ENCODE measurements at regions not wholly inside any gene's neighbourhood (a gene's known extent, or its start where the extent isn't known, plus 50 kb on each side); places are given as distances from the start of the nearest gene placed in this dataset.
A peak's percentile ranks its signal among the peaks of the same experiment; 100 is the strongest.

DNA sequence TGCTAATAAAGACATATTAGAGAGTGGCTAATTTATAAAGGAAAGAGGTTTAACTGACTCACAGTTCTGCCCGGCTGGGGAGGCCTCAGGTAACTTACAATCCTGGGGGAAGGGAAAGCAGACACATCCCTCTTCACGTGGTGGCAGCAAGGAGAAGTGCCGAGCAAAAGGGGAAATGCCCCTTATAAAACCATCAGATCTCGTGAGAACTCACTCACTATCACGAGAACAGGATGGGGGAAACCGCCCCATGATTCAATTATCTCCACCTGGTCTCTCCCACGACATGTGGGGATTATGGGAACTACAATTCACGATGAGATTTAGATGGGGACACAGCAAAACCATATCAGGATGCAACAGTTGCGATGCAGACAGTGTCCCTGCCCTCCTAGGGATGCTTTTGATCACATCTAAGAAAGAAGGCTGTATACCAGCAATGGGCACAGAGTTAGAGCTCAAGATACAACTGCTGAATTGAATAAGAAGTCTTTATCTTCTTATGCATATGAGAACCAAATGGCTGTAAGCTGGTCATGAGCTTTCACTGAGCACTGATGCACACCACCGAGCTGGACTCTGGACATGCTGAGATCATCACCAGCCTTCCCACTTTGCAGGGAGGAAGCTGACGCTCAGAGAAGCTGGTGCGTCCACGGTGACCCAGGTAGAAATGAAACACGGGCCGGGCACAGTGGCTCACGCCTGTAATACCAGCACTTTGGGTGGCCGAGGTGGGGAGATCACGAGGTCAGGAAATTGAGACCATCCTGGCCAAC is 255.2 kb downstream of the MN1 start:
- no peak for DNase-seq (ENCODE audit: low spot score in 2 of 2)
- no peak for FAIRE-seq

DNA sequence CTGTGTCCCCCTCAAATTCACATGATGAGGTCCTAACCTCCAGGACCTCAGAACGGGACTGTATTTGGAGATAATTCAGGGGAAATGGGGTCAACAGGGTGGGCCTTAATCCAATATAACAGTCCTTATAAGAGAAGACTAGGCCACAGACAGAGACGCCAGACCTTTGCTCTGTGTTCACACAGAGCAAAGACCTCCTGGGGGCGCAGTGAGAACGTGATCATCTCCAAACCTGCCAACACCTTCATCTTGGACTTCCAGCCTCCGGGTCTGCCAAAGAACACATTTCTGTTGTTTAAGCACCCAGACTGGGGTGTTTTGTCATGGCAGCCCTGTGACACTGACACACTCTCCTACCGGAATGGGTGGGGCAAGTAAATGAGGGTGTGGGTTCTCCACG is 250.2 kb downstream of the MN1 start:
- DNase-seq (ENCODE audit: low spot score in 2 of 2), result no peak
- no peak for FAIRE-seq

DNA sequence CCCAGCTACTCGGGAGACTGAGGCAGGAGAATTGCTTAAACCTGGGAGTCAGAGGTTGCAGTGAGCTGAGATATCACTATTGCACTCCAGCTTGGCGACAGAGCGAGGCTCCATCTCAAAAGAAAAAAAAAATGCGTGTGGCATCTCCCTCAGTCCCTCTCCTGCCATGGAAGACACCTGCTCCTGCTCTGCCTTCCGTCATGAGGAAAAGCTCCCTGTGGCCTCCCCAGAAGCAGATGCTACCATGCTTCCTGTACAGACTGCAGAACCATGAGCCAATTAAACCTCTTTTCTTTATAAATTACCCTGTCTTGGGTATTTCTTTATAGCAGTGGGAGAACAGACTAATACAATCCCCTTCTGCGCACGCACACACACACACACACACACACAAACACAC is 249.4 kb downstream of the MN1 start:
- no peak for FAIRE-seq

DNA sequence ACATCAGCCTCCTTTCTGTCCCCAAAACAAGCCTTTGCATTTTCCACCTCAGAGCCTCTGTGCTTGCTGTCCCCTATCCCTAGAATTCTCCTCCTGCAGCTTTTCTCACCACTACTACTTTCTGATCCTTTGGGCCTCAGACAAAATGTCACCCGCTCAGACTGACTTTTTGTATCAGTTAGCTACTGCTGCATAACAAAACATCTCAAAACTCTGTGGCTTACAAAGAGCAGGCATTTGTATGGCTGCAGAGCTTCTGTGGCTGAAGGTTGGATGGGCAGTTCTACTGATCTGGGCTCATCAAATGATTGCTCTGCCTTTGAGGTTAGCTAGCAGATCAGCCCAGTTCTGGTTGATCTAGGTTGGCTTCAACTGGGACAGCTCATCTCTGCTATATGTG is 248.7 kb downstream of the MN1 start:
- FAIRE-seq (no peak), DNase-seq (ENCODE audit: low spot score in 2 of 2) (no peak)

More for the DNA sequence above, 249.4 kb downstream of the MN1 start:
- DNase-seq (ENCODE audit: low spot score in 2 of 2), result no peak

DNA sequence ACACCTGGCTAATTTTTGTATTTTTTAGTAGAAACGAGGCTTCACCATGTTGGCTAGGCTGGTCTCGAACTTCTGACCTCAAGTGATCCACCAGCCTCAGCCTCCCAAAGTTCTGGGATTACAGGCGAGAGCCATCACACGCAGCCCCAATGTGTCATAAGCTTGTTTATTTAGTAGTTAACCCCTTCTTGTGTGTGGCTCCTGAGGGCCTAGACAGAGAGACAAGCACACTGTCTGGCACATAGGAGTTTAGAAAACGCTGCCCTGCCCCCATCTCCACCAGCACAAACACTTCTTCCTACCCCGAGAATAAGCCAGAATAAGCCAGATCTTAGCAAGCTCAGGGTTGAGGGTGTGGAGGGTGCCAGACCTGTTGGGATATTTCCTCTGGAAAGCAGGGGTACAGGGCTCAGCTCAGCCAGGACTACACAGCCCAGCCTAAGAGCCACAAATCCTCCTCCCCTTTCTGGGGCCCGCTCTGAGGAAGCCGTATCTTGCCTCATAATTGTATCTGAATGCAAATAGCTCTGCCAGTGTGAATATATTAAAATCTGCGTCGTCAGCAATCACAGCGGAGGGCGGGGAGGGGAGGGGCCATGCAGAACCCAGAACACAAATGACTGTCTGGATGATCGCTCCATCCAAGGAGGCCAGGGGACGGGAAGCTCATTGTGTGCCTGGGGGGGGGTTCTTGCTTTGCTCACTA is 247.3 kb downstream of the MN1 start:
- FAIRE-seq (no peak), DNase-seq (ENCODE audit: low spot score in 2 of 2) (peak in 1 of 2 donors; percentile 43)

DNA sequence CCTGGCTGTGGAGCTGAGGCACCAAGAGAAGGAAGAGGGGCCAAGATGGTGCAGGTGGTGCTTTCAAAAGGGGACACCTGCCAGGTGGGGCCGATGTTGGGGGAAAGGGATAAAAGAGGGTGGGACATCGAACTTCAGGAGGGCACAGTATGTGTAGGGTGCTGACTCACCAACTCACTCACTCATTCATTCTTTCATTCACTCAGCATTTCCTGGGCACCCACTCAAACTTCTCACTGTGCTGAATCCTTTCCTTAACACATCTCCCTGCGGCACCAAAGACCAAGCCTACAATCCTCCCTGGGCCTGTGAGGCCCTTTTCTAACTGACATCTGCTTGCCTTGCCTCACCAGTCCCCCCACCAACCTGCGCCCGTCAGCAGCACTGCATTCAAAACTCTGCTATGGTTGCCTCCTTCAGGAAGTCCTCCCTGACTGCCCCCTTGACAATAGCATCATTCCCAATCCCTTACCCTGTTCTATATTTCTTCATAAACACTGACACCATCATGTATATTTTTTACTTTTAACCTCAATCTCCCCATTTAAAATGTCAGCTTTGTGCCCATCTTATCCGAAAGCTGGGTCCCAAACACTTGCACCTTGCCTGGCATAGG is 246.6 kb downstream of the MN1 start:
- no peak for DNase-seq (ENCODE audit: low spot score in 2 of 2)
- FAIRE-seq, result no peak

DNA sequence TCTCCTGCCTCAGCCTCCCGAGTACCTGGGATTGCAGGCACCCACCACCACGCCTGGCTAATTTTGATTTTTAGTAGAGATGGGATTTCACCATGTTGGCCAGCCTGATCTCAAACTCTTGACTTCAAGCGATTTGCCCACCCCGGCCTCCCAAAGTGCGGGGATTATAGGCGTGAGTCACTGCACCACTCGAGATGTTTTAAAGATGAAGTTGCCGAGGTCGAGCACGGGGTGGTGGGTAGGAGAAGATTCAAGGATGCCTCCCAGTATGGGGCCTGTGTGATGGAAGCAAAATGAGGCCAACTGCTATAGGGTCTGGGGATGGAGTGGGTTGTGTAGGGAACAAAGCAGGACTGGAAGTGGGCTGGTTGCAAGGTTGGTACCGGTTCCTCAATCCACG is 245.2 kb downstream of the MN1 start:
- no peak for FAIRE-seq
- DNase-seq (ENCODE audit: low spot score in 2 of 2), result no peak

DNA sequence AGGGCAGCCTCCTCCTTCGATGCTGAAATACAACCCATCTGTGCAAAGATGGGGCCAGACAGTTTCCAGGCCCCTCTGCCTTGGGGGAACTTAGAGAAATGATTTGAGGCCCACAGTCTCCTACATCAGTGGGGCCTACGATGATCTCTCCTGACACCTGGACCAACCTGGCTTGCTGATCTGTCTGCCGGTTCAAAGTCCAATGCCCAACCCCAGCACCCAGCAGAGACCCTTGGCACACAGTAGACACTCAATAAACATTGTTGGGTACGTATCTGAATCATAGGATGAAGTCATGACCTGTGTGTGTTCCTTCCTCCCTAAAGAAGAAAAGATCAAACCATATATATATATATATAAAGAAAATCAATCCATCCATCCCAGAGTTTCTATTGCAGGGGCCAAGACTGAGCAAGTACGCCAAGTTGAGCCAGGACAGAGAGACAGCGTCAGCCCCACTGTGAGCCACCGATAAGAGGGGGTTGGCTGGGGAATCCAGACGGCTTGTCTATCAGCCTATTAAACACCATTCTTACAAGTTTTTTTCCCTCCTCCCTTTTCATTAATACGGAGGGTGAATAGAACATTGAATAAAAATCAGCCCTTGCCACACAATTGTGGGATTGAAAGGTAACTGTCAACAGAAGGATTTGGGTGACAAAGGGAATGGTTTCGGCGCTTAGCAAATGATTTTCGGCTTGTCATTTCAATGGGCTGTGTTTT is 244.1 kb downstream of the MN1 start:
- no peak for DNase-seq (ENCODE audit: low spot score in 2 of 2)

DNA sequence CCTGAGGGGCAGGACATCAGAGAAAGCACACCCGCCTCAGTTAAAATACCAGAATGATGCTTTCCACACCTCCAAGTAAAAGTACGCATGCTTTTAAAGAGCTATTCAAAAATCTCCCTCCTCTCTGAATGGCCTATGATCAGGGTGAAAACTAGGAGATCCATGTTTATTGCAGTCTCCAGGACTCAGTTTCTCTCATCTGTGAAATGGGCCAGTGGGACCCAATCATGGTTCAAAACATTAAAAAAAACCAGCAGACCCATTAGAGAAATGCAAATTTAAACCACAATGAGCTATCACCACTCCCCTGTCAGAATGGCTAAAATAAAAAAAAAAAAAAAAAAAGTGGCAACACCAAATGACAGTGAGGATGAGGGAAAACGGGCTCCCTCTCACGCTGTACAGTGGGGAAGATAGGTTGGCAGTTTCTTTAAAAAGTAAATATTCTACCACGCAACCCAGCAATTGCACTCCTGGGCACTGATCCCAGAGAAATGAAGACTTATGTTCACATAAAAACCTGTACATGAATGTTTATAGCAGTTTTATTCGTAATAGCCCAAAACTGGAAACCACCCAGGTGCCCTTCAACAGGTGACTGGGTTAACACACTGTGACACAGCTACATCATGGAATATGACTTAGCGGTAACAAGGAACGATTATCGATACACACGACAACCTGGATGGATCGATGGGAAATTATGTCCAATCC is 242.7 kb downstream of the MN1 start:
- DNase-seq (ENCODE audit: low spot score in 2 of 2) (no peak), FAIRE-seq (no peak)

More for the DNA sequence above, 244.1 kb downstream of the MN1 start:
- FAIRE-seq, result no peak

DNA sequence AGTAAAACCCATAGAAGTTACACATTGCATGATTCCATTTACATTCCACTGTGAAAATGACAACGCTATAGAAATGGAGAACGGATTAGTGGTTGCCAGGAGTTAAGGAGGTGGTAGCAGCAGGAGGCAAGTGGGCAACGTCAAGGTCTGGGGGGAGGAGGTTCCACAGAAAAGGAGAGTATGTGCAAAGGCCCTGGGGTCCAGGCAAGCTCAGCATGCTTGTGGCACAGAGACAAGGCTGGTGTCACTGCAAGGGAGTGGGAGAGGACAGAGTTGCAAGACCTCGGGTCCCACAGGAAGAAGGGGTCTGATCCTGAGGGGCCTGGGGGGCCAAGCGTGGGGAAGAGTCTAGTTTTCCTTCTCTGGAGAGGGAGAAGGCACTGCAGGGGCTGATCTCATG is 240.8 kb downstream of the MN1 start:
- FAIRE-seq, result no peak
- DNase-seq (ENCODE audit: low spot score in 2 of 2), result no peak

DNA sequence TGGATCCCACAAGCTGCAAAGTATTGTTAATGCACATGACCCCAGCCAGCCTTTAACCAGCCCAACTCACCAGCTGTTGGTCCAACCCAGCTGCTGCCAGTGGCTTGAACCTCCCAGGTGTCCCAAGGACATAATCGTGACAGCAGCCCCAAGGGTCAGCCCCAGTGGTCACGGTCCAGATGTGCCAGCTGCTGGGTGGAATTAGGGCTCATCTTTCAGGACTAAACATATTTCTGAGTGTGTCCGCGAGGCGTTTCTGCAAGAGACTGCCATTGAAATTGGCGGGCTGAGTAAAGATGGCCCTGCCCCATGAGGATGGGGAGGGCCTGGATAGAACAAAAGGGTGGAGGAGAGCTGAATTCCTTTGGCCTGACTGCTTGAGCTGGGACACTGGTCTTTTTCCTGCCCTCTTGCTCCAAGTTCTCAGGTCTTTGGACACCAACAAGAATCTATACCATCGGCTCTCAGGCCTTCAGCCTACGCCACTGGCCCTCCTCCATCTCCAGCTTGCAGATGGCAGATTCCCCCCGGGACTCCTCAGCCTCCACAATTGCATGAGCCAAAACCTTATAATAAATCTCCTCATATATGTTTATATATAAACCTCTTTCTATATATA is 240.2 kb downstream of the MN1 start:
- no peak for DNase-seq (ENCODE audit: low spot score in 2 of 2)
- no peak for FAIRE-seq

DNA sequence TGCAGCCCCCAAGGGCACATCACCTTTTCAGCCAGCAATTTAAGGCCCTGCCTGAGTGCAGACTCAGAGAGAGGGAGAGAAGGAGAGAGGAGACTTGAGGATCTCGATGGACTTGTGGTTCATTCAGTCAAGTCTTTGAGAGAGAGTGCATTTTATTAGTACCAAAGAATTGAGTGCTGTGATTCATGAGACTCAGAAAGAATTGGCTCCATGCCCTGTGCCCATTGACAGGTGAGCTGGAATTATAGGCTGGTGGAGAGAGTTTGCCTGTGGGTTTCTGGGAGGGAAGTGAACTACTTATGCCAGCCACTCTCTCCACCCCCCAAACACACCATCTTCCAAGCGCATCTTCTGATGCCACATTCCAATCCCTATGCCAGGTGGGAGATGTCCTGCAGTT is 236.8 kb downstream of the MN1 start:
- DNase-seq (ENCODE audit: low spot score in 2 of 2), result no peak
- no peak for FAIRE-seq

DNA sequence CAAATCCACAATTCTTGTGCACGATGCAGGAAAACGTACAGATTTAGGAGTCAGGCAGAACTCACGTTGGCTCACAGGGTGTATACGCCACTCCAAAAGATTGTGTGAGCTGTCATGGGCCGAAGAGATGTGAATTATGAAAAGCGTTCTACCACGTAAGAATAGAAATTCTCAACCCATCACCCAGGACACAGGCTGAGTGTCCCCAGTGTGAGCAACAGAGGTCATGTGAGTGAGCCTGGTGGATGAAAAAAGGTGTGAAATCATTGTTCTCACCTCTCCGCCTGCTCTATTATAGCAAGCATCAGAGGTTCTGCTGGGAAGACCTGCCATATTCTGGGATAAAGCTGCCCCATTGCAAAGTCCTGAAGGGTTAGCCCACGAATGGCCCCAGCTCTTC is 235.0 kb downstream of the MN1 start:
- DNase-seq (ENCODE audit: low spot score in 2 of 2) (no peak), FAIRE-seq (no peak)

DNA sequence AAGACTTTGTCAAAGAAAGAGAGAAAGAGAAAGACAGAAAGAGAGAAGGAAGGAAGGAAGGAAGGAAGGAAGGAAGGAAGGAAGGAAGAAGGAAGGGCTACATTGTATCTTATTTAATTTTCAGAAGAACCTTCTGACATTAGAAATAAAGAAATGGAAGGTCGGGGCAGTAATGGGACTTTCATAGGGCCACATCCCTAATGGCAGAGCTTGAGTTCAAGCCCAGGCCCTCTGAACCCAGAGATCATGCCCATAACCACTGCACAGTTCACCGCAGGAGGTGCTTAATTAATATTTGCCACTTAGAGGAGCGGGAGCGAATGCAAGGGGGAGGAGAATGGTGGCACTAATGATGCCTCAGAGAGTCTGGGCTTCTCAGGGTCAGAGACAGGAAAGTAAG is 233.3 kb downstream of the MN1 start:
- DNase-seq (ENCODE audit: low spot score in 2 of 2), result no peak
- FAIRE-seq, result no peak

DNA sequence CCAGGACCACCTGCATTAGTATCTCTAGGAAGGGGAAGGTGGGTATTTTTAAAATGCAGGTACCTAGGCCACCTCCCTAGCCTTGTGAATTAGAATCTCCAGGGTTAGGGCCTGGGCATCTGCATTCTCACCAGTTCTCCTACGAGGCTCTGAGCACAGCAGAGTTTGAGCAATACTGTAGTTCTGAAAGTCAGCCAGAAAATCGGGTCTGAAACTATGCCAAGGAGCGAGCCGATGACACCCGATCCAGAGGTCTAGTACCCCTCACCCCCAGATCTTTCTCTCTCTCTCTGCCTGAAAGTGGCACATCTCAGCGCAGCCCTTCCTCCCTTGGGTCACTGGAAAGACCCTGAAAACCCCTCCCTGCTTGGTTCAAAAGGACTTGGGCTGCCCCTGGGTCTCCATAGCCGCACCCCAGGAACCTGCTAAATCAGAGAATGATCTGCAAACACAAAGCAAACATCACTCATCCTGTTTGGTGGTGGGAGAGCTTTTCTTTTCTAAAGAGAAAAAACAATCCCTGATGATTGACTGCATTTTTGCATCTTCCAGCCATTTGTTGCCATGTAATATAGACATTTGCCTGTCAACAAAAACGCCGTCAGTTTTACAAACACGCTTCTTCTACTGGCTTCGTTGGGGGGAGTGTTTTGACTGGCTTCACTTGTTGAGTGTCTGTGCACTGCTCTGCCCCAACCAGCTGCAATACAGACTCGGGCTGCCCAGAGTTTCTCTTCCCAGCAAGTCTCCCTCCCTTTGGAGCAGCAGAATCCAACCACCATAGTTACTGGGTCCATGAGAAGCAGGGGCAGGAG is 229.9 kb downstream of the MN1 start:
- FAIRE-seq (no peak), DNase-seq (ENCODE audit: low spot score in 2 of 2) (no peak)

DNA sequence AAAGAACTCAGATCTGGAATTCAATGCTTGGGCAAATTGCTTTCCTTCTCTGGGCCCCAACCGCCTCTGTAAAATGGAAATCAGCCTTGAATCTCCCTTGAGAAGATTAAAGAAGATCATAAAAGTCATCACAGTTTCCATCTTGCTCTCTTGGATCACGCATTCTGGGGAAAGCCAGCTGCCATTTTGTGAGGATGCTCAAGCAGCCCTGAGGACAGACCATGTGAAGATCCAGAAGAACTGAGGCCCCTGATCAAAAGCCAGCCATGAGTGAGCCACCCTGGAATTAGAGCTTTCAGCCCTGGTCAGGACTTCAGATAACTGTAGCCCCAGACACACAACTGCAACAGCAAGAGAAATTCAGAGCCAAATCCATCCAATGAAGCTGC is 229.3 kb downstream of the MN1 start:
- DNase-seq (ENCODE audit: low spot score in 2 of 2) (no peak), FAIRE-seq (no peak)

DNA sequence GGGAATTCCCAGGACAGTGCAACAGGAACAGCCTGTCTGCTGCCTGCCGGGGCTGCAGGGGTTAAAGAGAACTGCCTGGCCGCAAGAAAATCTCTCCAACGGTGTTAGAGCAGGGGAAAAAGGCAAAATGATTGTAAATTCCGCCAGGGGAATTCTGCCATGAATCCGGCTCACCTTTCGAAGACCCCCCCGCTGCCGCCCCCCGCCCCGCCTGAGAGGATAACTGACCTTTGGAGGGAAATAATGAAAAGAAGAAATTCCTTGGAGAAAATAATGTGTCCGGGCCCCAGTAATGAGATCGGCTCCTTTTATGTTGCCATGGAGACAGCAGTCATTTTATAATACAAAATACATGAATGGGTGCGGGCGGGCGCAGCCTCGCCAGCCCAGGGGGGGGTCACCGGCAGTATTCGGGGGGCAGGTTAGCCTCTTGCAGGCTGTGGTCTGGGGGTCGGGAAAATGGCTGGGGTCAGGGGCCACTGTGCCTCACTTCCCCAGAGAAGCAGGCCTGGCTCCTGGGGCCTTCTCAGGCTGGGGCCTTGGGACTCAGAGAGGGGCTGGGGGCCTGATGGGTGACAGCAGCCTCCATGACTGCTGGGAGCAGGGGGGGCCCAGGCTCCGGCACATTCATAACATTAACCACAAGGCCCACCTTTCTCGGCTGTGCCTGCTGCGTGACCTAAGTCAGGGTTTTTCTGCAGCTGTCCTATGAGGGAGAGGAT is 228.1 kb downstream of the MN1 start:
- DNase-seq (ENCODE audit: low spot score in 2 of 2), result peak in 1 of 2 donors; percentile 34
- no peak for FAIRE-seq

DNA sequence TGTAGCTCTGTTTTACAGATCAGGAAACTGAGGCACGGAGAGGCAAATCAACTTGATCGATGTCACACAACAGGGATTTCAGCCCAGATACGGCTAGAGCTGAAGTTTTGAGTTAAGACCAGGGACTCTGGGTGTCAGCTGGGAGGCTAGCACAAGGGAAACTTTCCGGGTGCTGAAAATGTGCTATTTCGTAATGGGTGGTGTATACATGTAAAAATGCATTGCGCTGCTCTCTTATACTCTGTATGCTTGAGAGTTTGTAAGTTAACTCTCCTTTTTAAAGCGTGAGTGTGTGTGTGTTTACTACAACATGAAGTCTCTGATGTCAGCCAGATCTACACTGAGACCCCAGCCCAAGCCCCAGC is 227.6 kb downstream of the MN1 start:
- DNase-seq (ENCODE audit: low spot score in 2 of 2), result no peak
- no peak for FAIRE-seq

DNA sequence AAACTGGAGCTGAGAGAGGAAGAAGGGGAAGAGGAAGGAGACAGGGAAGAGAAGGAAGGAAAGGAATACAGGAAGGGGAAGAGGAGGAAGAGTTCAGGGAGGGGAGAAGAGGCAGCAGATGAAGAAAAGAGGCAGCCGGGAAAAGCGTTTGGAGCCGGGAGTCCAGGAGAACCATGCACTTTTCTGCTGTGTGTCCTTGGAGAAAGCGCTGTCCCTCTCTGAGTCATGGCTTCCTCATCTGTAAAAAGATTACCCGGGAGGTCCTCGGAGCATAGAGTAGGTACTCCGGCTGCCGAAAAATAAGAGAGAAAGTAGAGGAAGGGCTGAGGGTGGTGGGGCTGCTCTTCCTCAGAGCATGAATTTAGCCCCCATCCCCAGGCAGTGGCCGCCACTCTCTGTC is 226.9 kb downstream of the MN1 start:
- FAIRE-seq, result no peak

More for the DNA sequence above, 226.9 kb downstream of the MN1 start:
- DNase-seq (ENCODE audit: low spot score in 2 of 2), result no peak

Data from frontal cortex (tissue), 3 donors.